Esophagus mucosa (tissue), 1 donor: ENCODE measurements at regions not wholly inside any gene's neighbourhood (a gene's known extent, or its start where the extent isn't known, plus 50 kb on each side); places are given as distances from the start of the nearest gene placed in this dataset.
"Not testable (repeated sequence)": the region's sequence is repeated elsewhere in the genome, so short reads cannot be mapped to it uniquely, and the experiment has no call there.

Source experiments
- ATAC-seq: fragments of 200-7000 bp; cut with Tn5 transposase; one replicate; pipeline ENCODE4 v1.9.1; 2020
- donor health status: DM: yes; HTN: yes; CAD: no.

DNA sequence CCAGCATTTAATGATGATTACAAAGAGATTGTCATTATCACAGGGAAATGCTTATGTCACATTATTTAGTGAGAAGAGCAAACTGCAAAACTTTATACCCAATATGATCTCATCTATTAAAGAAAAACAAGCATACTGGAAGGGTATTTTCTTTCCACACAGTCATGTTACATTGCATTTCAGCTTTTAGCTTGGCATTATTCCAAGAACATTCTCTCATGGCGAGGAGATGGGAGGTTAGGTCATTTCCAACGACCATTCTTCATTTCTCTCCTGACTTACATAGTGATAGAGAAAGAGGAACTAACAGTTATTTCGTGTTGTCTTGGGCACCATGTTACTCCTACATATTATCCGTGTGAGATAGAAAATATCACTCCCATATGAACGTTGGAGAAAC is 309.4 kb upstream of the XYLT1 start:
- no peak for ATAC-seq

DNA sequence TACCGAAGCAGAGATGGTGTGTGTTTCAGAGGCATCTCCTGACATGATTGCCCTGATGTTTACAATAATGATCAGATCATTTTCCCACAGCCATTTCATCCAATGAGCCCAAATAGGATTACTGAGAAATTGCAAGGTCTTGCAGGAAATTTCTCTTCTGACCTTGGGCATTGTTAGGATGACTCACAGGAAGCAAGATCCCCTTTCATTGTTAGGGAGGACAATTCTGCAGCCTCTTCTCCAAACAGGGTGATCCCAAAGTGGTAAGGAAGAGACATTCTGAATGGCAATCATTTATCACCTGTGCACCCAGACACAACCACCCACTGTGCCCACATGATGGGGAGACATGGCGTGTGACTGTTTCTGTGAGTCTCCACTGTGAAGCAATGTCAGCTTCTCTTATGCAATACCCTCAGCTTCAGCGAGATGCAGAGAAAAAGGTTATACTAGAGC is 306.7 kb upstream of the XYLT1 start:
- ATAC-seq = no peak

DNA sequence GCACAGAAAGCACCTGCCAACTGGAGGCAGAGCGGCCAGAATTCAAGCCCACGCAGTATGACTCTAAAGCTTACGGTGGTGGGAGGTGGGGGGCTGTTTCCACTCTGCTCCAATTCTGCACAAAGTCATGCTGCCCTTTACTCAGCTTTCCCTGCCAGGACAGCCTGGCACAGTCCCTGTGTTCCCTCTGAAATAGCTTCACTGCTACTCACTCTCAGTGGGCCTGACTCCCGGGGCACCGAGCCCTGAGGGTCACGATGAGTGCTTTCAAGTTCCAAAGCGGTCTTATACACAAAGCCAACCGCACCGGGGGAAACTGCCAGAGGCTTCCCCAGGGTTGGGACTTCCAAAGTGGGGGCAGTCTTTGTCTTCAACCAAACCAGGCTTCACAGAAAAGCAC is 306.1 kb upstream of the XYLT1 start:
- no peak for ATAC-seq

DNA sequence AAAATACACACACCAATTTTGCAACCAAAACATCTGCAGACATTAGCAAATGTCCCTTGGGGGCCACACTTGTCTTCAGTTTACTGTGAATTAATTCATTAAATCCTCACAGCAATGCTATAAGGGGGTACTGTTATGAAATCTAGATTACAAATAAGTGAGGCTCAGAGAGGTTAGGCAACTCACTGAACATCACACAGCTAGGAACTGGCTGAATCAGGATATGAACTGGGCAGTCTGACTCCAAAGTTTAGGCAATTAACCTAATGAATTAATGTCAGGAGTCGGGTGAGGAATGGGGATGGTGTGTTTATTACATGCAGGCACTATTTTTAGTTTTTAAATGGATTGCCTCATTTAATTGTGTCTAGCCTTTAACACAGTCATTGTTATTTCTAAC is 305.7 kb upstream of the XYLT1 start:
- no peak for ATAC-seq

DNA sequence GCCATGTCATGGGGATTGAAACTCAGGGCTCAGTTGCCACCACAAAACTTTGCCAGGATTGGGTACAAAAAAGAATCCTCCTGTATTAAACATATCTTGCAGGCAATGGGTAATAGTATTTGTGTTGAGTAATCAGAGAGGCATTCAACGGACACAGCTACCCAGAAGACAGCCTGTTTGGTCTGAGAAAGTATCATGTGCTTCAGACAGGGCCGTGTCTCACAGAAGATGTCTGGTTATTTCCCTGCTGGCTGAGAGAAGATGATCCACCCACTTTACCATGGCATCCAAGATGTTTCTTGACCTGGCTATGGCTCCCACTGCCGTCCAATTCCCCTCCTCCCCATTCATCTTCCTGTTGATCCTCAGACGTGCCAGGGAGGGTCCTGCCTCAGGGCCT is 304.3 kb upstream of the XYLT1 start:
- ATAC-seq = no peak

DNA sequence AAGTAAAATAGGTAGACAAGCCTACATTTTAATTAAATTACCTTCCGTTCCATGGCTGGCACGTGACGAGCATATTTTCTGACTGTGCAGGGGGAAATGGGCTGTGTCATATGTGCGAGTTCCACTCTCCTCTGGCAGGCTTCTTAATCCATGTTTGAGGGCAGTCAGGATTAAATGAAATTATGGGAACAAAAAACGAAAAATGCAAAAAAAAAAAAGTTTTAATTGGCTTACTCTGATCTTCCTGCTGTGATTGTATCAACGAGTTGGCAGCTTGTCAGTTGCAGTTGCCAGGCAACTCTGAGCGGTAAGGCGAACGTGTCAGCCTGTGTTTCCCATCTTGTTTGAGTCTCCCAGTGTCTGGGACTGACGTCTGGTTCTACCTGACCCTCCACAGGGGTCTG is 302.9 kb upstream of the XYLT1 start:
- no peak for ATAC-seq

DNA sequence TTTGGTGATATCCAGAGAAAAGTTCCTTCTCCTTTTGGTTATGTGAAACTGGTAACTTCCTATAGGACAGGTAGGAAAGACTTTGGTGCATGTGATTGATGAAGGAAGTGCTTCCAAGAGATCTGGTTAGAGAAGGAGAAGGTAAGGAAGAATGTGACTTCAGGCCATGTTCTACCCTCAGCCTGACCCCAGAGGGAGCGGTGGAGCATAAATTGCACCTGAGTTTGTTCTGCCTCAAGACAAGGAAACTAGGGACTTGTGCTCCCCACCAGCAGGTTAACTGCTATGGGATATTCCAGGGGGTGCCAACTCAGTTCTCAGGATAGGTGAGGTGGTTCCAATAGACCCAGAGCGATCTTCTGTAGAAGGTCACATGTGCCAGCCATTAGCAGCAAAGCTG is 299.3 kb upstream of the XYLT1 start:
- no peak for ATAC-seq

DNA sequence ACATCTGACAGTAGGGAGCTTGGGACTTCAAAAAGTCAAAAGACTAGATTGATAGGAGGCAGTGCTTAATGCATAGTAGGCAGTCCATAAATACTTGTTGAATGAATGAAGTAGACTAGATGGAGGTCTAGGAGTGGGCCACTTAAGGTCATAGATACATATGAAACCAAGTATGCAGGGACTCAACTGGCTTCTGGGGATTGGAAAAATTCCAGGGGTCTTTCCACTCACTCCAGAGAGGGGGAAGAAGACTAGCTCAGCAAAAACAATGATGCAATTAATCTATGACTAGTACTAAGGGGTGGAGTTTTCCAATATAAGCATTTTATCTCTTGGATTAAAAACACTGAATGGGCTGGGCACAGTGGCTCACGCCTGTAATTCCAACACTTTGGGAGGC is 298.3 kb upstream of the XYLT1 start:
- no peak for ATAC-seq

DNA sequence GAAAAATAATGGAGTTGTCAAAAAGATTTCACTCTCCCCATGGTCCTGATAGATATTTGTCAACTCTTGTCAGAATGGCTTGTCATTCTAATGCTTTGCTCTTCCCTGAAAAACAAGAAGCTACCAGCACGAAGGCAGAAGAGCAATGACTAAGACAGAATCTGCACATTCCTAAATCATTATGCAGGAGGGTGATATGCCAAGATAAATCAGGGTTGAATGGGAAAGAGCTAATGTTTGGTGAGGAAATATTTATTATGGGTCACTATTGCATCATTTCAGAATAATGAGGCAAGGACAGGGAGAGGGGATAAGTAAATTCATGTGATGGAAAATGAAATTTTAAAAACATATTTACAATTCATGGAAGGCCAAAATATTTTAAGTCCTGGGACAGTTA is 297.5 kb upstream of the XYLT1 start:
- ATAC-seq = no peak

DNA sequence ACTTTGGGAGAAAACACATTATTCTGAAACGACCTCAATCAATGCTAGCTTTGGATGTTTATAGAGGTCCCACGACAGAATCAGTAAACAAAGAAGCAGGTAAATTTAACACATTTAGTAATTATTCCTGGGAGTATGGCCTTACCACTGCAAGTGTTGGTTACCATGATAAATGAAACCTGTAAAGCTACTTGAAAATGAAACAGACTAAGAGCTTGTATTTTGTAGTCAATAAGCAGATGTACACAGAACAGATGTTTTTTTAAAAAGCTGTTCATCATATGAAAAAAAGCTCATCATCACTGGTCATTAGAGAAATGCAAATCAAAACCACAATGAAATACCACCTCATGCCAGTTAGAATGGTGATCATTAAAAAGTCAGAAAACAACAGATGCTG is 295.3 kb upstream of the XYLT1 start:
- no peak for ATAC-seq

DNA sequence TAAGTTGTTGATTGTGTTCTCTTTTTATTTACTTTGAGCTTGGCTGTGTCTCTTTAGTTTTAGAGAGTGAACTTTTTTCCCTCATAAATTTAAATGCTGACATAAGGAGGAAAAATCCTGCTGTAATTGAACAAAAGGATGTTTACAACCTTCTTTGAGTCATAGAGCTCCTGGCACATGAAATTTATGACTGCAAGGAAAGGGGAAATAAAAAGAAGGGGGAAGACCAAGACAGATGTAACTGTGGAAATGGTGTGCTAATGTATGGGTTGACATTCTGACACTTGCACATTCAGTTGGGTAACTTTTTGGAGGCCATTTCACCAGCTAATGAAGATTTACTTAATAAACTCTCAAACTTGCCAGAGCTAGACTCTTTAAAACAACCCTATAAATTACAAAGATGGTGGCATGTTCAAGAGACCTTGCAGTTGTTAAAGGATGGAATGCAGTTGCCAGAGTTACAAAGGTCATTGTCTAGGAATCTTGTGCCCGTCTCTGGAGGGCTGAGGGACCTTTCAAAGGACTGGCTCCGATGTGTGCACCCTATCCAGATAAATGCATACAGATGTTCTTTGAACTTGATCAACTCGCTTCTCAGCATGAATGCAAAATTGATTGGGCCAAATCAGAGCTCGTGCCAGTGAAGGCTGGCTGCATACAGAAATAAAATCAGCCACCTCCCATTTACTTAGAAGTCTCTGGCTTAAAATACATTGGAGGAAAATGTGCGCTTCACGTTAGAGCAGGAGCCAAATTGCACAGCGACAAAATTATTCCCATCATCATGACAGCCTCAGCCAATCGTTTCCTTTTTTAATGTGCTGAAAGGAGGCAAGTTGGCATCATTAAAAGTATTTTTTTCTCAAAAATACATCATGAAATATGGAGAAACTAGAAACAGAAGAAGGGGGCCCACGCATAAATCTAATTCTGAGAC is 289.0 kb upstream of the XYLT1 start:
- ATAC-seq = no peak

DNA sequence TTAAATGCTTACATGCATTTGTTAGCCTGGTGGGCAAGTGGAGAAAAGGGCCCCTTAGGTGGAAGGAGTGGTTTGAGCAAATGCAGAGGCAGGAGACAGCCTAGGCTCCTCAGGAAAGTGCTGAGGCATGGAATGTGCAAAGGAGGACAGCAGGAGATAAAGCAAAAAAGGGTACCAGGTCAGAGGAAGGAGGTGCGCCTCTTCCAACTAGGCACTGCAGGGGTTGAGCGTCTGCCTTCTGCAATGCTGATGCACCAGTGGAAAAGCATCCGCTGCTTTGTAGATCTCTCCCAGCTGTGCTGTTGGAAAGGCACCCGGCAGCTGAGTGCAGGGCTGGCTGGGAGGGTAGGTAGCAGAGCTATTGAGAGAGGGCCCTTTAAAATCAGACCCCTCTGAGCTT is 287.0 kb upstream of the XYLT1 start:
- no peak for ATAC-seq

DNA sequence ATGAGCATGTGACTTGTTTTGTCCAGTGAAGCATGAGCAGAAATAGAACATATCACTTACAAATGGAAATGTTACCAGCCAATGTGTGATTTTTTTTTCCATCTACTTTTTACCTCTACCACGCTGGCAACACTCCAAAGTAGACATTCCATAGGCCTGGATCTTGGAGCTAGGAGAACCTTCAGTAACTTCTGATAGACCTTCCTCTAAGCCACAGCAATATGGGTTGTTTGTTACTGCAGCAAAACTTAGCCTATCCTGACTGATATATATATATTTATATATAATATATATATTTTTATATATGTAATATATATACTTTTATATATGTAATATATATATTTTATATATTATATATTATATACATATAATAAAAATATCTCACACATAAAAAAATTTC is 284.4 kb upstream of the XYLT1 start:
- no peak for ATAC-seq

DNA sequence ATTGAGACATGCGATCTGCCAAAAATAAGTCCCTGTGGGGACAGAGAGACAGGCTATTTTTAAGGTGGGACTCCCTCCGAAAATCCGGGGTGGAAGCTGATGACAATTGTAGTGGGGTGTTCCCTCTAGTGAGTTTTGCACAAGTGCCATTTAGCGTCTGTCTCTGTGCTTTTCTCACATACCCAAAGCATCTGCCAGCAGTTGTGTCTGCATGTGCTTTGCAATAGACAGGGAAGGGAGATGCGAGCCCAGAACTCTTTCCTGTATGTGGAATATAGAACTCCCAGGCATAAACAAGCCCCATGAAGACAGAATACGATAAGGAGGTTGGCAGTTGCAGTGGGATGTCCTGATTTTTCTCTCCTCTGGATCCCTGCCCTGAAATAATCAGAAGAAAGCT is 282.7 kb upstream of the XYLT1 start:
- ATAC-seq = no peak

DNA sequence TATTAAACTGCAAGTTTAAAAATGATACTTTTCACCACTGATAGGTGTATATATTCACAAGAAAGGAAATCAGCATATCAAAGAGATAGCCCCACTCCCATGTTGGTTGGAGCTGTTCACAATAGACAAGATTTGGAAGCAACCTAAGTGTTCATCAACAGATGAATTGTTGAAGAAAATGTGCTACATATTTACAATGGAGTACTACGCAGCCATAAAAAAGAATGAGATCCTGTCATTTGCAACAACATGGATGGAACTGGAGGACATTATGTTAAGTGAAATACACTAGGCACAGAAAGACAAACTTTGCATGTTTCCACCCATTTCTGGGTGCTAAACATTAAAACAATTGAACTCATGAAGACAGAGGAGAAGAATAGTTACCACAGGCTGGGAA is 278.9 kb upstream of the XYLT1 start:
- no peak for ATAC-seq

DNA sequence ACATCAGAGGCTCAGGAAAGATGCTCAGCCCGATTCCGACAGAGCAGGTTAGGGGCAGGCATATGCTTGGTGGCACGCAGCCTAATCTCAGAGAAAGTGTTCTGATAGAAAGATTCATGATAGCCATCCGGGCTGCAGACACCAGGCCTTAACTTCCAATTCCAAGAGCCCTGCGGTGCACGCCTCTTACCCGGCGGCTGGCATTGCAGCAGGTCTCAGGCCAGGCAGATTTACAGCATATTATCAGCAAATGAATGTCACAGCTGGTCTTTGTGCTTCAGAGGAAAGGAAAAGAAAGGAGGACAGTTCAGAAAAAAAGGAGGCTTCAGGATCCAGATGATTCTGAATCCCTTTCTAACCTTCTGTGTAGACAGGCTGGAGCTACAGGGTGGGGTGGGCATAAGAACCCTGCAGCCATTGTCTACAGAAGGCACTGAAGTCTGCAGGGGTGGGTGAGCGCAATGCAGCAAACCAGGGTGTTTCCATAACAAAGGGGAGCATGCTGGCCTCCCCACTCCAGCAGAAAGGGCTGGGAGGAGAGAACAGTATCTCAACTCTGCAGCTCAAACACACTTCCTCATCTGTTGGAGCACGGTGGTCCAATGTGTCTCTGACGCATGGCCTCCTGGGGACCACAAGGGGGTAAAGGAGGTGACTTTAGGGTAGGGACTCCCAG is 277.4 kb upstream of the XYLT1 start:
- ATAC-seq = no peak

DNA sequence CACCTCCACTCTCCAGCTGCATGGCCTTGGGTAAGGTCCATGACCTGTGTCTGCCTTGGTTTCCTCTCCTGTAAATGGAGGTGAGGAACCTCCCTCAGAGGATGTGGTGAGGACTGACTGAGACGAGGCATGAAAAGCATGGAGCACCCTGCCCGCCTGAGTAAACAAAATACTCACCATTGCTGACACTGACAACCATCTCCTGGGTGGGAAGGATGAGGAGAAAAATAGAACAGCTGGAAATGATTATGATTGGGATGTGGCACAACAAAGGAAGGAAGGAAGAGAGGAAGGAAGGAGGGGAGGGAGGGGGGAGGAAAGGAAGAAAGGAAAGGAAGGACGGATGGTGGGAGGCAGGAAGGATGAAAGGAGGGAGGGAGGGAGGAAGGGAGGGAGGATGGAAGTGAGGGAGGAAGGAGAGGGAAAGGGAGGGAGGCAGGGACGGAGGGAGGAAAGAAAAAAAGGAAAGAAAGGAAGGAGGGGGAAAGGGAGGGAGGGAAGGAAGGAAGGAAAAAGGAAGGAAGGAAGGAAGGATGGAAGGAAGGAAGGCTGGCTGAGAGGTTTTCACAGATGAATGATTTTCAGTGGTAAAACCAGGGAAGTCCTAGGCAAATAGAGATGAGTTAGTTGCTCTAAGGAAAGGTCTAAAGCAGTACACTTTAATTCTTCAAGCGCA is 276.5 kb upstream of the XYLT1 start:
- no peak for ATAC-seq

DNA sequence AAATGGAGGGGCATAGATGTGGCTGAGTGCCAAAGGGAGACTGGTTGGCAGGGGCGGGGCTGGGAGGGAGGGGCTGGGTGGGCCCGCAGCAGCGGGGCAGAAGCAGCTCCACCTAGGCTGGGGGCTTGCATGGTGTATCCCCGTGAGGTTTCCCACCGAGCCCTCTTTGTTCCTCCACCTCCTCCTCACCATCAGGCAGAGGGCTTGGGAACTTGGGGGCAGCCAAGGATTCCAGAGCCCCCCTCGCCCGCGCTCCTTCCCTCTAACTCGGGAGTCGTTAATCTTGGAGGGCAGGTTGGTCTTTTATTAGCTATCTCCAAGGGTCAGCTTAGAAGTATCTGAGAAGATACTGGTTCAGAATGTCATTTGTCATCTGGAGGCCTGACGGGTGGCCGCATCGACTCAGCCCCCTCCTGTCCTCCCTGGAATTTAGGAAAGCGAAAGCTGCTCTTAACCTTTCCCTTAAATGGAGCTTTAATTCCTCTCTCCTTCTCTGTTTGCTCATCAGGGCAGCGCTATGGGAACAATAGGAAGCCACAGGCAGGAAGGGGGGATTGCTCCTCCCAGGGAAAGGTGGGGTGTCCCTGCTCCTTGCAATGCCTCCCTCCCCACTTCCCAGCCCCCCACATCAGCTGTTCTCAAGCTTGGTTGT is 274.3 kb upstream of the XYLT1 start:
- ATAC-seq = no peak

DNA sequence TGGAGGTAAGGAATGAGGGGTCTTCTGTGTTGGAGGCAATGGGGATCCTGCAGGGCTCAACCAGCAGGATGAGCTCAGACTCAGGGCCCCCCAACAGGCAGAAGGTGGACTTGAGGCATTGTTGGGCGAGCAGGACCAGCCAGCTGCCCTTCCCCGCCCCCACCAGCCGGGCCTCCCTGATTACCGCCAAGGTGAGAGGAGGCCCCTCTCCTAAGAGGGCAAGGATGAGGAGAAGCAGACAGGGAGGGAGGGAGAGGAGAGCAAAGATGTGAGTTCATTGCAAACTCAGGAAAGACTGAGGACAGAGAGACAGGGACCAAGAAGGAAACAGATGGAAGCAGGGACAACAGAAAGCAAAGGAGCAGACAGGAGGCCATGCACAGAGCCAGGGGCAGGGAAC is 272.8 kb upstream of the XYLT1 start:
- no peak for ATAC-seq

DNA sequence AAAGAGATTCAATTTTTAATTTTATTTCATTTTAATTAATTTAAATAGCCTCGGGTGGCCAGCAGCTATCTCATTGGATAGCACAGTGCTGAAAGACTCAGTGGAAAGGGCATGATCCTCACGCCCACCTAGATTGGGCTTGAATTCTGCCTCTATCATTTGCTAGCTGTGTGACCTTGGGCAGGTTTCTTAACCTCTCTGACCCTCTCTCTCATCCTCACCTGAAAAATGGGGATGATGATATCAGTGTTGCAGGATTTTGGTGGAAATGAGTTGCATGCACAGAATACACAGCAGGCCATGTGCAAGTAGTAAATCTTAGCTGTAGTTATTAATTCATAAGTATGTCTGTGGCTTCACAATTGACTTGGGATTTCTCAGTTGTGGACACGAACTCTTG is 272.4 kb upstream of the XYLT1 start:
- ATAC-seq = no peak

DNA sequence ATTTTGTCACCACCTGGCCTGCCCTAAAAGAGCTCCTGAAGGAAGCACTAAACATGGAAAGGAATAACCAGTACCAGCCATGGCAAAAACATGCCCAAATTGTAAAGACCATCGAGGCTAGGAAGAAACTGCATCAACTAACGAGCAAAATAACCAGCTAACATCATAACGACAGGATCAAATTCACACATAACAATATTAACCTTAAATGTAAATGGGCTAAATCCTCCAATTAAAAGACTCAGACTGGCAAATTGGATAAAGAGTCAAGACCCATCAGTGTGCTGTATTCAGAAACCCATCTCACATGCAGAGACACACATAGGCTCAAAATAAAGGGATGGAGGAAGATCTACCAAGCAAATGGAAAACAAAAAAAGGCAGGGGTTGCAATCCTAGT is 264.3 kb upstream of the XYLT1 start:
- ATAC-seq = not testable (repeated sequence)

DNA sequence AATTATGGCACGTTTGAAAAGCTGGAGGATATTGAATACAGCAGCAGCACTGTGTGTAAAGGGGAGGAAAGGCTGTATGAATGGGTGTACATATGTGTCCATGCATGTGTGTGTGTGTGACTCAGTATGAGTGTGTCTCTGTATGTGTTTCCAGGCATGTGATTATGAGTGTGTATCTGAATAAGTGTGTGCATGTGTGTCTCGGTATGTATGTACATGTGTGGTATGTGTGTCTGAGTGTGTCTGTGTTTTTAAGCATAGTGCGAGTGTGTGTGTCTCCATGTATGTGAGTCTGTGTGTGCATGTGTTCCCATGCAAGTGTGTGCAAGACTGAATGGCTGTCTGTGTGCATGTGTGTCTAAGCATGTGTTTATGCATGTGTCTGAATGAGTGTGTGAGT is 259.1 kb upstream of the XYLT1 start:
- ATAC-seq = no peak

DNA sequence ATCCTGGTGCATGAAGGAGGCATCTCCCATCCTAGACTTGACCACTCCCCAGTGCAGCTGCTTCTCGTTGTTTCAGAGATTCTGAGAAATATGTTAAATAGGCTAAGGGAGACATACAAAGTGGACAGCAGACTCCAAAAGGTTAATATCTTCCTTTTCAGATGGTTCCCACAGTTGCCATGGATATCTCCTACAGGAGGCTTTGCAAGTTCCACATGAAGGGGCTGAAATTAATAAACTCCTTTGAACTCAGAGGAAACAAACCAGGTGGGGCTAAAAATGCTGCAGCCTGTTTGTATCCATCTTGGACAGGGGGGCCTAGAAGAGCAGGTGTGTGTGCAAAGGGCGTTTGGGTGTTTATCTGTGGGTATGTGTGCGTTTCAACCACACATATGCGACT is 257.4 kb upstream of the XYLT1 start:
- no peak for ATAC-seq
